PC-9 (cell line): ENCODE measurements at regions not wholly inside any gene's neighbourhood (a gene's known extent, or its start where the extent isn't known, plus 50 kb on each side); places are given as distances from the start of the nearest gene placed in this dataset.

Experiments used
- BruUV-seq: library from RNA; stranded (reverse); fragments of 400-500 nt; replicated peaks from 2 replicates; lab custom pipeline; 2021; lab: Mats Ljungman, UMichigan
- CTCF ChIA-PET: fragments of 300-600 bp; sonication (Branson Sonifier 250); formaldehyde crosslinking; loops from one replicate; lab custom pipeline; 2022; ENCODE audit warnings: antibody characterized with exemption; lab: Charles Lee
- POLR2A ChIA-PET: fragments of 300-600 bp; sonication (Branson Sonifier 250); formaldehyde crosslinking; loops from one replicate; lab custom pipeline; 2022; ENCODE audit warnings: antibody characterized with exemption; ENCODE audit not compliant: unreplicated experiment; lab: Charles Lee
- DNase-seq, 2 experiments: peaks; one replicate each; pipeline versions ENCODE4 v3.0.0 to v3.0.0-alpha.2; 2015 to 2022; ENCODE audit warnings: mixed read lengths in 1 of 2
- H2AFZ ChIP-seq: fragments of 200-600 bp; sonication (generic); 2 replicates; pipeline ENCODE4 v1.8.1; 2017; ENCODE audit warnings: antibody characterized with exemption
- H3F3A ChIP-seq: fragments of 200-600 bp; sonication (generic); 2 replicates; pipeline ENCODE4 v1.8.1; 2017; ENCODE audit warnings: antibody characterized with exemption, mild to moderate bottlenecking, low read depth; ENCODE audit not compliant: insufficient read depth
- H3K27ac ChIP-seq: fragments of 200-600 bp; sonication (generic); 2 replicates; pipeline ENCODE4 v1.6.1; 2016; ENCODE audit warnings: mixed run types
- H3K27me3 ChIP-seq: fragments of 200-600 bp; sonication (generic); 2 replicates; pipeline ENCODE4 v1.6.1; 2016; ENCODE audit warnings: low read depth, mixed run types; ENCODE audit not compliant: insufficient read depth
- H3K36me3 ChIP-seq: fragments of 200-600 bp; sonication (generic); 2 replicates; pipeline ENCODE4 v1.6.1; 2016; ENCODE audit warnings: low read depth, mixed run types
- H3K4me1 ChIP-seq: fragments of 200-600 bp; sonication (generic); replicated peaks from 2 replicates; pipeline ENCODE4 v1.6.1; 2016; ENCODE audit warnings: mixed run types; ENCODE audit not compliant: insufficient read depth
- H3K4me2 ChIP-seq: fragments of 200-600 bp; sonication (generic); 2 replicates; pipeline ENCODE4 v1.6.1; 2017; ENCODE audit warnings: mixed run types
- H3K4me3 ChIP-seq: fragments of 200-600 bp; sonication (generic); 2 replicates; pipeline ENCODE4 v1.6.1; 2016; ENCODE audit warnings: mixed run types
- H3K79me2 ChIP-seq: fragments of 200-600 bp; sonication (generic); 2 replicates; pipeline ENCODE4 v1.6.1; 2017; ENCODE audit warnings: low read depth, mixed run types
- H3K9me2 ChIP-seq: fragments of 200-600 bp; sonication (generic); 2 replicates; pipeline ENCODE4 v1.8.1; 2017; ENCODE audit warnings: mild to moderate bottlenecking; ENCODE audit not compliant: insufficient read depth
- H3K9me3 ChIP-seq: fragments of 200-600 bp; sonication (generic); 2 replicates; pipeline ENCODE4 v1.8.1; 2016; ENCODE audit warnings: low read depth; ENCODE audit not compliant: insufficient read depth
- H4K20me1 ChIP-seq: fragments of 200-600 bp; sonication (generic); 2 replicates; pipeline ENCODE4 v1.8.1; 2017; ENCODE audit not compliant: insufficient read depth
- EZH2 ChIP-seq: fragments of 200-600 bp; sonication (generic); IDR thresholded peaks from 2 replicates; pipeline ENCODE4 v1.8.0; 2017; ENCODE audit warnings: antibody characterized with exemption, low read depth
- intact Hi-C: fragments of 100-400 bp; cut with micrococcal nuclease; formaldehyde crosslinking; loops from one replicate; pipeline ENCODE4 v1.10.0; 2022; ENCODE audit not compliant: unreplicated experiment
- TF ChIP-seq, protein P1 (sequence below): fragments of 200-600 bp; sonication (generic); conservative IDR thresholded peaks from 2 replicates; pipeline ENCODE4 v1.6.1; 2017; ENCODE audit warnings: mixed run types, antibody characterized with exemption, mild to moderate bottlenecking, moderate library complexity

GRCh38 chr10:2921956-2922680 lies 145.2 kb upstream of the PFKP start:
- TF ChIP-seq EZH2 = no peak
- TF ChIP-seq, protein P1, sequence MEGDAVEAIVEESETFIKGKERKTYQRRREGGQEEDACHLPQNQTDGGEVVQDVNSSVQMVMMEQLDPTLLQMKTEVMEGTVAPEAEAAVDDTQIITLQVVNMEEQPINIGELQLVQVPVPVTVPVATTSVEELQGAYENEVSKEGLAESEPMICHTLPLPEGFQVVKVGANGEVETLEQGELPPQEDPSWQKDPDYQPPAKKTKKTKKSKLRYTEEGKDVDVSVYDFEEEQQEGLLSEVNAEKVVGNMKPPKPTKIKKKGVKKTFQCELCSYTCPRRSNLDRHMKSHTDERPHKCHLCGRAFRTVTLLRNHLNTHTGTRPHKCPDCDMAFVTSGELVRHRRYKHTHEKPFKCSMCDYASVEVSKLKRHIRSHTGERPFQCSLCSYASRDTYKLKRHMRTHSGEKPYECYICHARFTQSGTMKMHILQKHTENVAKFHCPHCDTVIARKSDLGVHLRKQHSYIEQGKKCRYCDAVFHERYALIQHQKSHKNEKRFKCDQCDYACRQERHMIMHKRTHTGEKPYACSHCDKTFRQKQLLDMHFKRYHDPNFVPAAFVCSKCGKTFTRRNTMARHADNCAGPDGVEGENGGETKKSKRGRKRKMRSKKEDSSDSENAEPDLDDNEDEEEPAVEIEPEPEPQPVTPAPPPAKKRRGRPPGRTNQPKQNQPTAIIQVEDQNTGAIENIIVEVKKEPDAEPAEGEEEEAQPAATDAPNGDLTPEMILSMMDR = no peak
- no peaks in the 10 kb centered on the region for H3K79me2 ChIP-seq
- H3K4me1 ChIP-seq = no peaks in the 10 kb centered on the region
- no peak overlapping the region for H3K27ac ChIP-seq
- intact Hi-C loops = loop anchor here (10.0 kb wide), 2 partner anchors 273 to 853 kb away; no protein-coding TSS in a partner anchor
- POLR2A ChIA-PET = no interaction called here
- no peak overlapping the region for H2AFZ ChIP-seq
- no peak overlapping the region for H3K4me2 ChIP-seq
- BruUV-seq = no TSS peak
- no peaks in the 10 kb centered on the region for H3K9me2 ChIP-seq
- no peaks in the 10 kb centered on the region for H3F3A ChIP-seq
- H3K9me3 ChIP-seq = no peaks in the 10 kb centered on the region
- H4K20me1 ChIP-seq = no peaks in the 10 kb centered on the region
- CTCF ChIA-PET = interaction anchor here (0.7 kb wide), 1 partner anchor 85 kb away, joined by 3 read pairs; no protein-coding TSS in a partner anchor
- H3K4me3 ChIP-seq = no peak overlapping the region
- DNase-seq = no peak
- no peaks in the 10 kb centered on the region for H3K36me3 ChIP-seq
- H3K27me3 ChIP-seq = peaks cover 68% of the 10 kb centered on the region

DNA sequence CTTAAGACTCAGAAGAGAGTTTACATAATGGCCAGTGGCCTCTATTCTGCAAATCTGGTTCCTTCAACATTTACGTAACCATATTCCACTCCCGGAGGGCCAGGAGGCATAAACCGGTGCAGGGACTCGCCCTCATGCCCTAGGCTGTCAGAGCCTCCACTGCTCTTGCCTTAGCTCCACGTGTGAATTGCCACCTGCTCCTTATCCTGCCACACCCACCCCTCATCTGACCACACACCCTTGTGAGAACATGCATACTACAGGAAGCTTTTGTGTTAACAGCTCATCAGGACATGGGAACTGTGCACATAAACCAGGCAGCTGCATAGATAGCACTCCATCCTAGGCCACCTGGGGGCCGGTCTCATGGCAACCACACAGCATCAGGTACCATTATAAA lies 146.7 kb upstream of the PFKP start:
- TF ChIP-seq, protein P1 = no peak
- no peak for TF ChIP-seq EZH2
- DNase-seq = no peak
- CTCF ChIA-PET = no interaction called here
- POLR2A ChIA-PET = interaction anchor here (0.6 kb wide), 1 partner anchor 122 kb away, joined by 5 read pairs; no protein-coding TSS in a partner anchor
- no TSS peak for BruUV-seq
- Histone ChIP-seq H3K4me2 (no peak overlapping the region), H3K27ac (no peak overlapping the region), H3K27me3 (peaks cover 54% of the 10 kb centered on the region), H3K4me3 (no peak overlapping the region), H3K9me3 (no peaks in the 10 kb centered on the region), H3K36me3 (no peaks in the 10 kb centered on the region), H3K4me1 (no peaks in the 10 kb centered on the region), H2AFZ (no peak overlapping the region), H3F3A (no peaks in the 10 kb centered on the region), H3K79me2 (no peaks in the 10 kb centered on the region), H3K9me2 (no peaks in the 10 kb centered on the region), H4K20me1 (no peaks in the 10 kb centered on the region)
- intact Hi-C loops = loop anchor here (10.0 kb wide), 2 partner anchors 274 to 854 kb away; no protein-coding TSS in a partner anchor

- H3K36me3 ChIP-seq = no peaks in the 10 kb centered on the region
- BruUV-seq = no TSS peak
- DNase-seq = no peak
- H3K27ac ChIP-seq = no peak overlapping the region
- H3K9me2 ChIP-seq = no peaks in the 10 kb centered on the region
- no peaks in the 10 kb centered on the region for H3K79me2 ChIP-seq
- no peaks in the 10 kb centered on the region for H3K9me3 ChIP-seq
- no peaks in the 10 kb centered on the region for H4K20me1 ChIP-seq
- no peak overlapping the region for H3K4me2 ChIP-seq
- no peaks in the 10 kb centered on the region for H3K4me1 ChIP-seq
- TF ChIP-seq EZH2 = no peak
- CTCF ChIA-PET = no interaction called here
- H2AFZ ChIP-seq = no peak overlapping the region
- no peak overlapping the region for H3K4me3 ChIP-seq
- POLR2A ChIA-PET = no interaction called here
- intact Hi-C loops = loop anchor here (10.0 kb wide), 2 partner anchors 275 to 855 kb away; no protein-coding TSS in a partner anchor
- H3F3A ChIP-seq = no peaks in the 10 kb centered on the region
- H3K27me3 ChIP-seq = peaks cover 50% of the 10 kb centered on the region
Measured at GRCh38 chr10:2920168-2920567, 147.2 kb upstream of the PFKP start.
